ENCODE measurements at regions not wholly inside any gene's neighbourhood (a gene's known extent, or its start where the extent isn't known, plus 50 kb on each side); places are given as distances from the start of the nearest gene placed in this dataset.

DNA sequence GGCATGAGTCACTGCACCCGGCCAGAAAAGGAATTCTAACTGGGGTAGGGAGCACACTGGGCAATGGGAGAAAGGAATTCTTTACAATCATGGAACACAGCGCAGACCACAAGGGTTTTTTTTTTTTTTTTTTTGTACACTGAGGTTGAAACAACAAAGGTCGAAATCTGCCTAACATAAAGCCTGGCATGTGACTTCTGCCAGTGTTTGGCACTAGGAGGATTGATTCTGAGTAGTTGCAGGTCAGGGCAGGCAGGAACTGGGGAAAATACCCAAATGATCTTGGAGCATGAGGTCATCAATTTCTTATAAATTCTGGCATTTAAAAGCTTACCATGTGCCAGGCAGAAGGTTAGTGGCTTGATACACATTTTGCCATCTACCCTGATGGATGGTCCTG is 202.0 kb upstream of the SNX19 start:
- no peak for DNase-seq (ENCODE audit: low read depth)

DNA sequence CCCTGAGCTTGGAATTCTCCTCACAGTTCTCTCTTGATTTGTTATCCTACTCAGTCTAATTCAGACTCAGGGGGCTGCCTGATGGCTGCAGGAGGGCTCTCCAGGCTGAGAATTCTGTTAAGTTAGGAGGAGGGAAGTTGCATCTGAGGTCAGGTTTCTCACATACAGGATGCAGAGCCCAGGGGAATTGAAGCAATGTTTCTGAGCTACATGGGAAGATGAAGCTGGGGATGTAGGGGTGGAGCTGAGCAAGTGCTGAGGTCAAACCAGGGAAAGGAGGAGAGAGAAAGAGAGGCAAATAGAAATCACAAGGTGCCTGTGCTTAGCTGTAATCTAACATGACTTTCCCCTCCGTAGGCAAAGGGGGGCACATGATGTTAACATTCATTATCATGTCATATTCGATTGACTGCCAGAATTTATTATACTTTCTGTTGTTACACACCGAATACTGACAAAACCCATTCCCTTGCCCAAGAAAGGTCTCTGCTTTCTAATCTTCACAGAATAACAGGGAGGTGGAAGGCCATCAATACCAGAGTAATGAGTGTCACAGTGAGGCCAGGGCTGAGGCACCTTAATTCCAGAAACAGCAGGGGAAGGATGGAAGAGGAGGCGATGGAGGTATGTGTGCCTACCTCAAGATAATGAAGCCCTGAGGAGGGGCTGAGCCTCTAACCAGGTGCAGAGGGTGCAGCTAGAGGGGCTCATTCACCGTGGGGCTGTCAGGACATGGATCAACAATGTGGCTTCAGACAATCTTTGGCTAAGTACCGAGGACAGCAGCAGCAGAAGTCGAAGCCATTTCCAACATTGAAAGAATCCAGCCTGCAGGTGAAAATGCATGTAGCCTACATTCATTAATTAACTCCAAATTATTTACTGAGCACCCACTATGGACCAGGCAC is 205.4 kb upstream of the SNX19 start:
- no peak for DNase-seq (ENCODE audit: low read depth)

GRCh38 chr11:131122448-131122847 is 206.2 kb upstream of the SNX19 start:
- DNase-seq (ENCODE audit: low read depth): no peak

- DNase-seq (ENCODE audit: low read depth): no peak
These were observed 213.2 kb upstream of the SNX19 start for GRCh38 chr11:131129474-131129873.

DNA sequence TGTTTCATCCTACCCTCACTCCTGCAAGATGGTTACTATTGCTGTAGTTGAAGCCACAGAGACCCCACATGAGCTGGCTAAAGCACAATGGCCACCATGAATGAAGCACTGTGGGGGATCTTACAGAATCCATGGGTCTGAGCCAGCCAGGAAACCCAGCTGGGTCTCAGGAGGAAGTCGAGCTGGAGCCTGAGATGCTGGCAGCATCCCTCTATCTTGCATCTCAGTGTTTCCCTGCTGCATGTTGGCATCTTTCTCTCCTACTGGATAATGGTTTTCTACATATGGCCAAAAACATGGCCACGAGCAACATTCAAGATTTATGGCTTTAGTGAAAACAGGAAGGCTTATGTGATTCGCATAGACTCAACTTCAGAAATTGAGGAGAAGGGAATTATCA is 219.3 kb upstream of the SNX19 start:
- DNase-seq (ENCODE audit: low read depth): no peak

DNA sequence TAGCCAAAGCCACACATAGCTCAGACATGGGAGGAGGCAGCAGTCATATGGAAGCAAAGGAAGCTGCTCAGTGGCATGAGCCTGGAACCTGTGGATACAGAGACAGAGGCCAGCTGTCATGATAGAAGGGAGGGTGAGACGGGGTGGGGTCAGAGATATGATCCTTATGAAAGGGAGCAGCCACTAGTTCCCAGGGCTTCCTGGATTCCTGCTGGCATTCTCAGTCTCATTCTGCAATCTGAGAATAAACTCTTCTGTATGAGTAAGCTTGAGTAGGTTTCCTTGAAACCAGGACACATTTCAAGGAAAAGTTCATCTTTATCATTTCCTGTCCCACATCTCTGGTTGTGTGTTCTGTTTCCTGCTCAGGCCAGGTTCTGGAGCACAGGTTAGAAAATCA is 220.2 kb upstream of the SNX19 start:
- peak; percentile 30 for DNase-seq (ENCODE audit: low read depth)

DNA sequence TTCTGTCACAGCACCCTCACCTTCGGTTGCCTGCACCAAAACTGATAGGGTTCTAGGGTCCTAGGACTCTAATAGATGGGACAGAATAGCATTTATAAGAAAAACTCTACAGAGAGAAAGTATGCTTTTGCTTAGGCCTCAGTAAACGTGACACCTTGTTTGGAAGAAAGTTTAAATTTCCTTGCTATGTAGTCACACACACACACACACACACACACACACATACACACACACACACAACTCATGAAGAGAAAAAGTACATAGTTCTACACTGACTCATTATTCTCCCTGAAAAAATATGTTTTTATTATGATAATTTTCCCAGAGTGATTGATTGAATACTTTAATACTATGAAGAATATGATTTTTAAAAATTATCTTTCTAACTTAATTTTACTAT is 220.8 kb upstream of the SNX19 start:
- DNase-seq (ENCODE audit: low read depth): no peak

- no peak for DNase-seq (ENCODE audit: low read depth)
These were observed 222.5 kb upstream of the SNX19 start for GRCh38 chr11:131138731-131139130.

- DNase-seq (ENCODE audit: low read depth): no peak
These were observed 224.6 kb upstream of the NTM start for GRCh38 chr11:131145791-131146190.

DNA sequence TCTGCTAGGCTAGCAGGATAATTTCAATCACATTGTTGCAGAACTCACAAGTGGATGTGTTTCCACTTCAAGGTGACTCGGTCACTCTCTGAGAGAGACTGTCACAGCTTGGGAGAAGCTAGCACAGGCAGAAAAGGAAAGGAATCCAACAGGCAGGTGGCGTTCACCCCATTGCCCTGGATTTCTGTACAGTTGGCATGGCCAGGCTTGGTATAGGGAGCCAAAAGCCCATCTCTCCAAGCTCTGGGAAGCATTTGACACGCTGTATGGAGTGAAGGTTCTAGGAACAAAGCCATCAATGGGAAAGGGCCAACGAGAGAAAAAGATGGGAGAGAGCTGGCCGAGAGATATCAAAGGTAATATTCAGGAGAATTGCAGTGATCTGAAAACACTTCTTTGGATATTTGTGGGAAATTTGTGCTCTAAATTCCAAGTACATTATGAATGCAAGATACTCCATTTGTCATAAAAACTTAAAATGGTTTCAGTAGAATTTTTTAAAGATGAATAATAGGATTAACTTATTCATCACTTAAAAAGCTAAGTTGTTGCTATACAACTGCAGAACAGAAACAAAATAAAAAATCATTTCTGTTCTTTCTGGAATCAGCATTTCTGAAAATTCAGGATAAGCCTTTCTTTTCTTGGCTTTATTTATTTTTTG is 223.5 kb upstream of the NTM start:
- no peak for DNase-seq (ENCODE audit: low read depth)

GRCh38 chr11:131154351-131154750 is 216.1 kb upstream of the NTM start:
- no peak for DNase-seq (ENCODE audit: low read depth)

DNA sequence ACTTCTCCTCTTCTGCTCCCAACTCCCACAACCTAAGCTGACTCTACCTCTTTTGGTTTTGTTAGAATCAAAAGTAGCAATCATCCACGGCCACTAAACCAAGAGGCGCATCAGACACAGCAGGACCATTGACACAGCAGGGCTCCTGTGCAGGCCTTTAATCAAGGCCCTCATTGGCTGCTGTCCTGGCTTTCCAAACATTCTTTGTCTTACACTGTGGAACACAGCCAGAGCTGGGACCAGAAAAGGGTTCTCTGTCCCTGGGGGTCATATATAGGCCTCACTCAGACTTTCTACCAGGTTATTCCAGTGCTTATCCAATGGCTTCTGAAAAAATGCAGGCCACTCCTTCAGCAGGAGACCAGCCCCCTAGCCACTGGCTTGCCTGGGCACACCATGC is 212.7 kb upstream of the NTM start:
- no peak for DNase-seq (ENCODE audit: low read depth)

GRCh38 chr11:131160846-131161245 is 209.6 kb upstream of the NTM start:
- no peak for DNase-seq (ENCODE audit: low read depth)

- no peak for DNase-seq (ENCODE audit: low read depth)
These were observed 206.8 kb upstream of the NTM start for GRCh38 chr11:131163613-131164012.

- no peak for DNase-seq (ENCODE audit: low read depth)
These were observed 205.4 kb upstream of the NTM start for GRCh38 chr11:131165036-131165435.

DNA sequence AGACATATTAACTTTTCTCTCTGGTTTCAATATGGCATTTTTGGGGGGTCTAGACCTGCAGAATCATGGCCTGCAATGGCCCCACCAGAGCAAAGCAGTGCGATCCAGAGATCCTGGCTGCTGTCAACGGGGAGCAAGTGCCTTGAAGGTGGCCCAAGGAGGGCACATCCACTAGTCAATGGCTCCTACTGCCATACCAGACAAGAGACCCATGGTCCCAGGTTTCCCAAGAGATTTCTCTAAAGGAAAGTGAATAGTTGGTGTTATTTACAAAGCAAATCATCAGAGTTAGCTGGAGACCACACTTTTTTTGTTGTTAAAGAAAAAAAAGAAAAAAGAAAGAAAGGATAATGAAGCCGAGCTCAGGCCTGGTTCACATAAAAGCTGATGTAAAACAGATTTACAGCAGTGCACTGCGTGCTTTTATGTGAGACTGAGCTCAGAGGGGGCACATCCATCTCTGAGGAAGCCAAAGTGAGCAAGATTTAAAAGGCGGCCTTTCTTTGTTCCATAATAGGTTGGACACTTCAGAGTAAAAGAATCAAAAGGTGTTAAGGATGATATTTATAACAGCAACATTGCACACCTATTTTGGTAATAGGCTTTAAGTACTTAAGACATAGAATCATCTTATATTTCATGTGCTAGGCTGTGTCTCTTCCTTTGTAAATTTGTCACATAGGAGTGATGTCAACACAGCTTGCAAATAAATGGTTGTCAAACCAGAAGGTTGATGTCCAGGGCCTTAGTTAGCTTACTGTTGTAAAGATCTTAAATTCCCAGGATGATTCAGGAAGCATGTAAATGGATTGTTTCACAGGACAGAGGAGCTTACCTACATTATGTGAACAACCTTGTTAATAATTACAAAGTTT is 201.3 kb upstream of the NTM start:
- DNase-seq (ENCODE audit: low read depth): no peak

DNA sequence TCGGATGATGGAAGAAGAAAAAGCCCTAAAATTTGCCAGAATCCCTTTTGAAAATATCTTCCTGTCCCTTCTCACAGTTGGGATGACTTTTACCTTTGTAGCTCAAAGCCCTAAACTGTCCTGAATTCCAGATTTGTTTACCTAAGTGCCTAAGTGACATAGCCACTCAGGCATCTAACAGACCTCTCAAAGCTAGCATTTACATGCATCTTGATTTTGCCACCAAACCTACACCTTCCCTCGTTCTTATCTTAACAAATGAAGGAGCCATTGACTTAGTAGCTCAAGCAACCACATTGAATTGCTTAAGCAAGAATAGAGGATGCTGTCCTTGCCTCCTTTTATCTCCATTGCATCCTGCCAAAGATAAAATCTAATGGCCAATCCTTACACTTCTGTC is 198.4 kb upstream of the NTM start:
- no peak for DNase-seq (ENCODE audit: low read depth)

- no peak for DNase-seq (ENCODE audit: low read depth)
These were observed 192.4 kb upstream of the NTM start for GRCh38 chr11:131178020-131178419.

- DNase-seq (ENCODE audit: low read depth): no peak
These were observed 191.8 kb upstream of the NTM start for GRCh38 chr11:131178596-131178995.

GRCh38 chr11:131179836-131180235 is 190.6 kb upstream of the NTM start:
- DNase-seq (ENCODE audit: low read depth): no peak

GRCh38 chr11:131185915-131186314 is 184.5 kb upstream of the NTM start:
- DNase-seq (ENCODE audit: low read depth): no peak

DNA sequence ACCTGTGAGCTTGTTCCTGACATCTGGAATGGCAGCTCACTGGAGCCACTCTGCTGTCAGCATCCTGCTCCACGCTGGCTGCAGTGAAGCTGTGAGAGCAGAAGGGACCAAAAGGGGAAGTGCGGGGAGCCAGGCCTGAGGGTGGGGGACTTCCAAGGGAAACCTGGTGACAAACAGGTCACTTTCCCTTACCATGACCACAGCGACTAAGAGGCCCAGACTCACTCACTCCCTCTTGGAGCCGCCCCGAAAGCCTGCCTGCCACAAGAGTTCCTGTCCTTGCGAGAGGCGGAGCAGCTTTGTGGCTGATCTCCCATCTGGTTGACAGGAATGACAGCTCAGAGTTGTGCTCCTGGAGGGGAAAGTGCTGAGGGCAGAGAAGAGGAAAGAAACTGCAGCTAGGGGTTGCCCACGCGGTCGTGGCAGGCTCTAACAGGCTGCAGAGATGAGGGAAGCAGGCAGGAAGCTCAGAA is 183.8 kb upstream of the NTM start:
- DNase-seq (ENCODE audit: low read depth): no peak
